ENCODE measurements at regions not wholly inside any gene's neighbourhood (a gene's known extent, or its start where the extent isn't known, plus 50 kb on each side); places are given as distances from the start of the nearest gene placed in this dataset.

GRCh38 chr16:7839568-7839967 lies 506.9 kb downstream of the RBFOX1 start:
- H3K36me3 ChIP-seq (ENCODE audit: control insufficient read depth in 2 of 2, insufficient read depth in 1 of 2, low read length in 2 of 2), result no peaks in the 10 kb centered on the region
- CTCF ChIA-PET, result no interaction called here
- POLR2A ChIA-PET, result no interaction called here
- H3K4me1 ChIP-seq (ENCODE audit: control insufficient read depth, insufficient read depth, low read length), result no peaks in the 10 kb centered on the region
- TF ChIP-seq, protein P1, sequence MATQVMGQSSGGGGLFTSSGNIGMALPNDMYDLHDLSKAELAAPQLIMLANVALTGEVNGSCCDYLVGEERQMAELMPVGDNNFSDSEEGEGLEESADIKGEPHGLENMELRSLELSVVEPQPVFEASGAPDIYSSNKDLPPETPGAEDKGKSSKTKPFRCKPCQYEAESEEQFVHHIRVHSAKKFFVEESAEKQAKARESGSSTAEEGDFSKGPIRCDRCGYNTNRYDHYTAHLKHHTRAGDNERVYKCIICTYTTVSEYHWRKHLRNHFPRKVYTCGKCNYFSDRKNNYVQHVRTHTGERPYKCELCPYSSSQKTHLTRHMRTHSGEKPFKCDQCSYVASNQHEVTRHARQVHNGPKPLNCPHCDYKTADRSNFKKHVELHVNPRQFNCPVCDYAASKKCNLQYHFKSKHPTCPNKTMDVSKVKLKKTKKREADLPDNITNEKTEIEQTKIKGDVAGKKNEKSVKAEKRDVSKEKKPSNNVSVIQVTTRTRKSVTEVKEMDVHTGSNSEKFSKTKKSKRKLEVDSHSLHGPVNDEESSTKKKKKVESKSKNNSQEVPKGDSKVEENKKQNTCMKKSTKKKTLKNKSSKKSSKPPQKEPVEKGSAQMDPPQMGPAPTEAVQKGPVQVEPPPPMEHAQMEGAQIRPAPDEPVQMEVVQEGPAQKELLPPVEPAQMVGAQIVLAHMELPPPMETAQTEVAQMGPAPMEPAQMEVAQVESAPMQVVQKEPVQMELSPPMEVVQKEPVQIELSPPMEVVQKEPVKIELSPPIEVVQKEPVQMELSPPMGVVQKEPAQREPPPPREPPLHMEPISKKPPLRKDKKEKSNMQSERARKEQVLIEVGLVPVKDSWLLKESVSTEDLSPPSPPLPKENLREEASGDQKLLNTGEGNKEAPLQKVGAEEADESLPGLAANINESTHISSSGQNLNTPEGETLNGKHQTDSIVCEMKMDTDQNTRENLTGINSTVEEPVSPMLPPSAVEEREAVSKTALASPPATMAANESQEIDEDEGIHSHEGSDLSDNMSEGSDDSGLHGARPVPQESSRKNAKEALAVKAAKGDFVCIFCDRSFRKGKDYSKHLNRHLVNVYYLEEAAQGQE (tag by site-specific recombination; IDR thresholded peaks at IDR 0.05), result peak; percentile 69
- TF ChIP-seq TCF7L2 (IDR thresholded peaks at IDR 0.05; ENCODE audit: borderline replicate concordance, low read depth, low read length) (no peak), ZSCAN16 (tag by site-specific recombination; IDR thresholded peaks at IDR 0.05) (no peak)
- H3K27ac ChIP-seq (ENCODE audit: extremely low read depth, low read depth, low read length), result no peak overlapping the region
- H3K9me3 ChIP-seq (ENCODE audit: control insufficient read depth, insufficient read depth, low read depth, low read length), result no peaks in the 10 kb centered on the region
- H3K4me3 ChIP-seq (ENCODE audit: low read depth, low read length), result no peak overlapping the region

GRCh38 chr16:7834771-7835431 lies 502.3 kb downstream of the RBFOX1 start:
- Histone ChIP-seq H3K36me3 (ENCODE audit: control insufficient read depth in 2 of 2, insufficient read depth in 1 of 2, low read length in 2 of 2) (no peaks in the 10 kb centered on the region), H3K27ac (ENCODE audit: extremely low read depth, low read depth, low read length) (no peak overlapping the region), H3K9me3 (ENCODE audit: control insufficient read depth, insufficient read depth, low read depth, low read length) (no peaks in the 10 kb centered on the region), H3K4me3 (ENCODE audit: low read depth, low read length) (no peak overlapping the region), H3K4me1 (ENCODE audit: control insufficient read depth, insufficient read depth, low read length) (no peaks in the 10 kb centered on the region)
- TF ChIP-seq INSM2 (tag by site-specific recombination; IDR thresholded peaks at IDR 0.05) (no peak), ZNF548 (tag by site-specific recombination; IDR thresholded peaks at IDR 0.05) (no peak), ZNF292 (tag by site-specific recombination; IDR thresholded peaks at IDR 0.05; ENCODE audit: borderline replicate concordance, low read depth) (no peak), ZNF133 (tag by site-specific recombination; IDR thresholded peaks at IDR 0.05) (no peak), OVOL3 (tag by site-specific recombination; IDR thresholded peaks at IDR 0.05) (no peak), ZNF473 (tag by site-specific recombination; IDR thresholded peaks at IDR 0.05) (no peak), ZNF404 (tag by site-specific recombination; IDR thresholded peaks at IDR 0.05) (no peak), SP2 (tag by site-specific recombination; IDR thresholded peaks at IDR 0.05) (no peak), ZNF302 (tag by site-specific recombination; IDR thresholded peaks at IDR 0.05; ENCODE audit: low read depth) (no peak), SCRT2 (tag by site-specific recombination; IDR thresholded peaks at IDR 0.05) (no peak), ZNF274 (IDR thresholded peaks at IDR 0.05; ENCODE audit: low read length) (no peak), ZNF274 (tag by site-specific recombination; IDR thresholded peaks at IDR 0.05; ENCODE audit: borderline replicate concordance) (no peak), ZNF214 (tag by site-specific recombination; IDR thresholded peaks at IDR 0.05; ENCODE audit: borderline replicate concordance) (no peak), ZNF558 (tag by site-specific recombination; IDR thresholded peaks at IDR 0.05) (no peak)
- TF ChIP-seq, protein P2, sequence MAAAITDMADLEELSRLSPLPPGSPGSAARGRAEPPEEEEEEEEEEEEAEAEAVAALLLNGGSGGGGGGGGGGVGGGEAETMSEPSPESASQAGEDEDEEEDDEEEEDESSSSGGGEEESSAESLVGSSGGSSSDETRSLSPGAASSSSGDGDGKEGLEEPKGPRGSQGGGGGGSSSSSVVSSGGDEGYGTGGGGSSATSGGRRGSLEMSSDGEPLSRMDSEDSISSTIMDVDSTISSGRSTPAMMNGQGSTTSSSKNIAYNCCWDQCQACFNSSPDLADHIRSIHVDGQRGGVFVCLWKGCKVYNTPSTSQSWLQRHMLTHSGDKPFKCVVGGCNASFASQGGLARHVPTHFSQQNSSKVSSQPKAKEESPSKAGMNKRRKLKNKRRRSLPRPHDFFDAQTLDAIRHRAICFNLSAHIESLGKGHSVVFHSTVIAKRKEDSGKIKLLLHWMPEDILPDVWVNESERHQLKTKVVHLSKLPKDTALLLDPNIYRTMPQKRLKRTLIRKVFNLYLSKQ (tag by site-specific recombination; IDR thresholded peaks at IDR 0.05; ENCODE audit: borderline replicate concordance), result no peak
- CTCF ChIA-PET, result no interaction called here
- POLR2A ChIA-PET, result no interaction called here
